H1 (cell line): ENCODE measurements at regions not wholly inside any gene's neighbourhood (a gene's known extent, or its start where the extent isn't known, plus 50 kb on each side); places are given as distances from the start of the nearest gene placed in this dataset.

Source experiments
- GTF2F1 ChIP-seq: IDR thresholded peaks from 2 replicates; pipeline ENCODE4 v1.6.1; 2012; ENCODE audit warnings: low read depth, low read length, improper control_type of control experiment, borderline replicate concordance
- JUND ChIP-seq: IDR thresholded peaks from 2 replicates; pipeline ENCODE4 v1.6.1; 2011; ENCODE audit warnings: mild to moderate bottlenecking, improper control_type of control experiment, low read length

DNA sequence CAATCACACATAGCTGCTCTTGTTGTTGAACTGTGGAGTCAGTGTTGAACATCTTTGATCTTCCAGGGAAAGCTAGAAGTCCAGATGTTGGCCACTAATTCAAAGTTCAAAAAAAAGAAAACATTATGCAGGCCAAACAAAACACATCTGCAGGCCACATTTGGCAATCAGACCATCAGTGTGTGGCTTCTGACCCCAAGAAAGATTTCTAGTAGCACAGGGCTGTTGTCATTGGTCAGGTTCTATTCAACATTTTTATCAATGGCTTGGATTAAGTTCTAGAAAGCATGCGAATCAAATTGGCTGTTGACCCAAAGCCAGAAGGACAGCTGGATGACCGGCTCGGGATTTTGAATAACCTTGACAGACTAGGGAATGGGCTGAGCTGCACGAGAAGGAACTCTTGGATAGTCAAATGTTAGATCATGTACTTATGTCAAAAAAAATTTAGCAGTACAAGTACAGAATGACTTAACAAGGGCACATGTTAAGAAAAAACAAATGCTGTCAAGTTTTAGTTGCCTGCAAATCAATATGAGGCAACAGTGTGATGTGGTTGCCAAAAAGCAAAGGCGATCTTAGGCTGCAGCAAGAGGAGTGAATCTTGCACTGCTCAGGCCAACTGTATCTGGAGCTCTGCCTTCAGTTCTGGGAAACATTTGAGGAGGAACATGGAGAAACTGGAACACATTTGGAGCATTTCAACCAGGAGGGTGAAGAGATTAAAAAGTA, 187.6 kb downstream of the RGS9 start (continued):
- no peak for TF ChIP-seq GTF2F1
- TF ChIP-seq JUND: no peak
